IPS-NIHi11 (cell line): ENCODE measurements at regions not wholly inside any gene's neighbourhood (a gene's known extent, or its start where the extent isn't known, plus 50 kb on each side); places are given as distances from the start of the nearest gene placed in this dataset.

Experiments used
- DNase-seq: peaks from one replicate; pipeline ENCODE4 v3.0.0; 2012; ENCODE audit warnings: mixed read lengths, low spot score

DNA sequence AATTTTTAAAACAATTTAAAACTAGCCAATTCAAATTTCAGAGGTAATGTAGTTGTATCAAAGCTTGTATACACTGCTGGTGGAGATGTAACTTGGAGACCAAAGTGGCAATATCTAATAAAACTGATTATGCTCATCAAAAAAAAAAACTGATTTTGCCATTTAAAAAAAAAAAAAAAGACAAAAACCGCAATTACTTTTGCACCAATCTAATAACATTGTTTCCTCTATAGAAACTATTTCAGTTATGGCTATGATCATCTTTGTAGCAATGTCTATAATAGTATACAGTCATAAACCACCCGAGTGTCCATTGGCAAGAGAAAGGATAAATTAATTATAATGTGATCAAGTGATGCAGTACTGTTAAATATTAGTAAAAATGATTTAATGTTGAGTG, 149.3 kb upstream of the SEMA6D start:
- no peak for DNase-seq

DNA sequence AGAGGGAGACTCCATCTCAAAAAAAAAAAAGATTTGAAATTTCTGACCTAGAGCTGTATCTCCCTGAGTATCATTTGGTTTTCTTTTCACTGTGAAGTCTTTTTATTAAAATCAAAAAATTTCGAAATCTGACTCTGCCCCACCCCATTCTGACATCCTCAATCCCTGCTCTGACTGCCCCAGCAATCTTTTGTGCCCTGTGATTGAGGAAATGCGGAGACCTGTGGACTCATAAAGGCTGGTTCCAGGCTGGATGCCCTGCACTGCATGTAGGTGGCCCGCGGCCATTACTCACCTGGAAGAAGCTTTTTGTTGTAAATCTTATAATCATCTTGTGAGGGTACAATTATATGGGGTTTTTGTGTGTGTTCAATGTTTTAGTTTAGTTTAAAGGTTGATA, 147.3 kb upstream of the SEMA6D start:
- DNase-seq: peak; percentile 19

DNA sequence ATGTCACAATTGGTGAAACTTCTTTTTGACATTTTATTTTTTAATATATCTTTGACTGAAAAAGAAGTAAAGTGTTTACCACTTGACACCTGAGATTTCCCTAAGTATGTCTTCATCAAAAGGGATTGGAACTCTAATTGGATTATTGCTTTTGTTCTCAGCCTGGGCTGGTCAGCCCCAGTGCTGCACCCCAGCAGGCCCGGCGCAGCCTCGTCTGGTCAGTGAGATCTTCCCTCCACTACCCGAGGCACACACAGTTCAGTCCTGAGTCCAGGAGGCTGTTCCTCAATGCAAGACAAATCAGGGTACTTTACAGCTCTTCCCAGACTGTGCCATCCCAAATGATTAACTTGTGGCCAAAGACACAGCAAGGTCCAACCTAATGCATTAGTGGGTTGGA, 146.9 kb upstream of the SEMA6D start:
- DNase-seq: no peak

DNA sequence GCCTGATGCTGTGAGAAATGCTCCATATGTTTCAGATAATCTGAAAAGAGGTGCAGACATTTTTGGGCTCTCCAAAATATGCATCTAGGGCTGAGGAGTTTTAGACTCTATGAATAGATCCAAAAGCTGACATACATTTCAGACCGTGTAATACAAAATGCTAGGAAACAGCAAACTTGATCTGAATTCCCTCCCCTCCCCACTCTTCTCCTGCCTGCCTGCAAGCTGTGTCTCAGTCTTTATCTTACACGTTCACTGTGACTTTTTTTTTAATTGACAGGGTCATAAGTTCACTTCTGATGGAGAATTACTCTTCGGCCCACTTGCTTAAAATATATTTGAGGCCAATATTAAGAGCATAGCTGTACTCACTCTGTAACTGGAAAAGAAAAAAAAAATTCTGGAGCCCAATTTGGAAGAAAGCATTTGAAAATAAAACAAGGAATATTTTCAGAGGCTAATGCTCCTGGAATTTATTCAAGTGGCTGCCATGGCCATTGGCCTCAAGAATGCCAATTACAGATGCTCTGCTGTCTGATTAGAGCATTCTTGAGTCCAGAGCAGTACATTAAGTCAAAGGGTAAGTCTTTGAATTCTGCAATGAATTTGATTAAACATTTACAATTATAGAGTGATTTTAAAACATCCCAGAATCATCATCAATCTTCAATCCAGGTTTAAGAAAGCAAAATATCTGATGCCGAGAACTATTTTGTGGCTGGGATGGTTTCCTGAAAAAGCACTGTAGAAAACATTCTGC, 146.2 kb upstream of the SEMA6D start:
- DNase-seq: no peak

DNA sequence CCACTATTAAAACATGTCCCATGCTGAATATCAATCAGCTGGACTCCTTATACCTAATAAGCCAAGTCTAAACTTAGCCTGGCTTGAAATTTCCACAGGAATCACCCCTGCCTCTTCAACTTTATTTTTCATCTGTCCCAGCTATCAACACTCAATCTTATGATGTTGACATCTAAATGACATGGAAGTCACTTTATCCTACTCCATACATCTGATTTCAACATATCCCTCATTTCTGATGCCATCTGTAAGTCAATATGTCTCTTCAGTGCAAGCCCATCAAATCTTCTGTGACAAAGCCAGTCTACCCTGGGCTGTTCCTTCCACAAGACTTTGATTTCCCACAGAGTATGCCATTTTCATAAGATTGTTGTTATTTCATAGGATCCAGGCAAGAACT, 143.6 kb upstream of the SEMA6D start:
- no peak for DNase-seq

DNA sequence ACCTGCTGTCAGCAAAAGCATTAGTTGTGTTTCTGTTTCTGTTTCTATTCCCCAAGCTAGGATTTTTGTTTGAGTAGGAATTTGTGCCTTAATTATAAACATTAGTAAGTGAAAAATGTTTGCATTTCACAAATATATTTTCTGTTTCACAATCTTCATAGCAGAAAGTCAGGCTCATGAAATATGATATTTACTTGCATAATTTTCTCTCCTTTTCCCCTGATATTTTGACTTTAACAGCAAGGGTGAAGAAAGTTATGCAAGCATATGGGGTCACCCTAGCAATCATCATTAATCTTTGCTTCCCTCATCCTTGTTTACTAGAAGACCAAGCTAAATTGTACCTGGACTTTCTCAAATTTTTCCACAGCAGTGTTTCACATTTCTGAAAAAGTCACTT, 140.3 kb upstream of the SEMA6D start:
- no peak for DNase-seq

DNA sequence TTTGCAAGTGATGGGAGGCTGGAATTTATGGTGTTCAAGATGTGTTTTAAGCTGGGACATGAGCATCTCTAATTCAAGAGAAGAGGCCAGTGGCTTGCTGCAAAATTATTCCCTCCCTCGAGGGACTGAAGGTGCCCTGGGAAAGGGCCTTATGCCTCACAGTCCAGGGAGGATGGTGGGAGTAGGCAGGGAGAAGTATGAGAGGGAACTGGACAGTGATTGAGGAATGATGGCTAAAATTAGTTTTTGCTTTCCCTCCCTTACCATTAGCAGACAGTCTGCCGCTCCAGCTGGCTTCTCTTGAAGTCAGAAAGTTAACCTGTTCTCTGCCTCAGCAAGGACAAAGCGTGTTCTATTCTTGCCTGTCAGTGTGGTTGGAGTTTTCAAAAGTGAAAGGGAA, 139.8 kb upstream of the SEMA6D start:
- DNase-seq: no peak

DNA sequence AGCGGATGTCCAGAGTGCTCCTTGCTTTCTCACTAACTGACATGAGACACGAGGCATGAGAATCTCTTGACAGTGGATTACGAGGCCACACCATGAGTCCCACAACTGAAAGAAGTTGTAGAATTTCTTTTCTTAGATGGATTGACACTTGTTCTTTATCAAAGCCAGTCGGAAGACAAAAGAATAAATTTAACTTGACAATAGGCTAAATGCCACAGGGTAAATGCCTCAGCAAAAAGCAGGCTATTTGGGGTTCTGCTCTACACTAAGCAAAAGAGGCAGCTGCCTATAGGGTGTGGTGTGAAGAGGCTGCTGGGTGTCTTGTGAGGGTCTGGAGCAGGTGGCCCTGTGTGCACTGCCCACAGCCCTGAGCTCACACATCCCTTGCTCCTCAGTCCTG, 135.1 kb upstream of the SEMA6D start:
- DNase-seq: no peak

DNA sequence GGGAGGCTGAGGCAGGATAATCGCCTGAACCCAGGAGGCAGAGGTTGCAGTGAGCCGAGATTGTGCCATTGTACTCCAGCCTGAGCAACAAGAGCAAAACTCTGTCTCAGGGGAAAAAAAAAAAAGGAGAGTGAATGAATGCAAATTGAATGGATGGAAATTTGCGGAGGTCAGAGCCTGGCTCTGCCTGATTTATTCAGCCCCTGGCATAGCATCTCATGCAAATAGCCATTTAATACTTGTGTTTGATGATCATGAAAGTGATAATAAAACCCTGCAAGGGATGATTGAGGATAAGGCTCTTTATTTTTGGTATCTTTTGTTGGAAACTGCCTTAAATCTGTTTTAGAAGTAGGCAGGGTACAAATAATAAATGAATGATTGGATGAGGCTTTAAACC, 133.0 kb upstream of the SEMA6D start:
- DNase-seq: no peak

DNA sequence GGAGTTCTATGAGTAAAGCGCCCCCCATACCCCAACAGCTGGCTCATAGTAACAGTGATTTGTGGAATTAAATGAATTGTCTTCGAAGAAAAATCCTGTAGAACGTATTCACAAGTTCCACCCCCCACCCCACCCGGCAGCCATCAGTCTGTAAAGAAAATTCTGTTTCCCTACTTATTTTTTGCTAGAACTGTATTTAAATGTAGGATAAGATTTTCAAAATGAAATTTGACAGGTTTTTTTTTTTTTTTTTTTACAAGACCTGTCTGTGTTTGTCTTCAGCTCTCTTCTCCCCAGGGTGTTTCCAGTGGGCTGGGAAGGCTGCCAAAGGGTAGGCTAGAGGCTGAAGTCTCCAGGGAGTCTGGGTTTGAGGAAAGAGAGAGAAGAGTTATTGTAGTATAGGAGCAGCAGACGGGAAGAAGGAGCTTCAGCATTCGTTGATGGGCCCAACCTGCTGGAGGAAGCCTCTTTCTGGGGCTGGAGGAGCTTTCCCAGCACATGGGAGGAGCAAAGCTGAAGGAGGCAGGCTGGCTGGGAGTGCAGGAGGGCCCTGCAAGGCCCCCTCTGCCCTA, 130.6 kb upstream of the SEMA6D start:
- no peak for DNase-seq

DNA sequence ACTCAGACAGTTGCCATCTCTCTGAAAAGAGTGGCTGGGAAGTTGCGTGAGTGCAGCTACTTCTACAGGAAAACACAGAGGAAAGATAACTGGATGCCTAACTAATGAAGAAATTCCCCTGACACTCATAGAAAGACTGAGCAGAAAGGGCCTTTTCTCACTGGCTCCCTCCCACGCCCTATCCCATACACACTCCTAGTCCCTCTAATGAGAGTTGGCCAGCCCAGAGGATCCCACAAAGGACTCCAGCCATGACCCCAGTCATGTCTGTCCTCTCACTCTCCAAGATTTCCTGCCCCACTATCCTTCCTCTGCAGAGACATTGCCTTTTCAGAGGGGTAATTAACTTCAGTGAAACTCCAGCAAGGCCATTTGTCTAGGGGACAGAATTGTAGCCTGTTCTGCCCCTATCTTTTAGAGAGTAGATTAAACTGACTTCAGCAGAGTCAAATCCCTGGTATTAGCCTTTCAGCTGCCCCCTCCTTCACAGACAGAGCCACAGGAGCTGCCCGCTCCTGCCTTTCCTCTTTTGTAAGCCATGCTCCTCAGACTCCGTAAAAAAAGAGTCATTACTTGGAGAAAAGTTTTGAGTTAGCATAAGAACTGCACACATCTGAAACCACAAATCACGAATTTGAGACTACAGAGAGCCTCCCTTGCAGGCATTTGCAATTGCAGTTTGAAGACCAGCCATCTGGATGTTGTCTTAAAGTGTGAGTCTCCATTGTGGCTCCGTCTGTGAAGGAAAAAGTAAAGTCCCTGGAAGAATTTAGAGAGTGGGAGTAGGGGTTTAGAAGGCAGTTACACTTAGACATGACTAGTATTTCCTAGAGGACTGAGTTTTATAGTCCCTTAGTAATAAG, 129.1 kb upstream of the SEMA6D start:
- DNase-seq: no peak

DNA sequence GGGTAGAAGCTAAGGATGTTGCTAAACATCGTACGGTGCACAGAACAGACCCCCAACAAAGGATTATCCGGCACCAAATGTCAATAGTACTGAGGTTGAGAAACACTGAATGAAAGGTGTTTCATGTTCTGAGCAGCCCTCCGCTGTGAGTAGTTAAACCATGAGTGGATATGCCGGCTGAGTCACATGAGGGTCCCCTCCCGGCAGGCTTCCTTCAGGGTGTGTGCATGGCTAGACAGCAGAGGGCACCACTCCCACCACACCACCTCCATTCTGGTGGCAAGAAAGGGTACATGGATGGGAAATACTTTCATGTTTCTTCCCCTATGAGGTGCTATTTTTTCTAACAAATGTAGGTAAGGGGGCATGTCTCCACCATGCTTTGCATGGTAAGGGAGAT, 128.3 kb upstream of the SEMA6D start:
- no peak for DNase-seq

DNA sequence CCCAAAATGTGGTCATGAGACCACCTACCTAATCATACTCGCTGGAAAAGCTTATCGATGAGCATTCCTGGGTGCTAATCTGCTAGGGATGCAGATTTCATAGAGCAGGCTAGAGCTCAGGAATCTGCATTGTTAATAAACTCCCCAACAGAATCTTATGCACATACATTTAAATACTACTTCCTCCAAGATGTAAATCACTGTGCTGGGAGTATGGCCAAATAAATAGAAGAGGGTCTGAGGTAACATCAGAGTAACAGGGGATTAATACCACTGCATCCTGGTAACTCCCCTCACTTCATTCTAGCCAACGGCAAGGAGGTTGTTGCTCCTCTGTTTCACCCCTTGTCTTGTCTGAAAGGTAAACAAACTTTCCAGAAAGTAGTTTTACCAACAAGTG, 118.3 kb upstream of the SEMA6D start:
- DNase-seq: no peak

DNA sequence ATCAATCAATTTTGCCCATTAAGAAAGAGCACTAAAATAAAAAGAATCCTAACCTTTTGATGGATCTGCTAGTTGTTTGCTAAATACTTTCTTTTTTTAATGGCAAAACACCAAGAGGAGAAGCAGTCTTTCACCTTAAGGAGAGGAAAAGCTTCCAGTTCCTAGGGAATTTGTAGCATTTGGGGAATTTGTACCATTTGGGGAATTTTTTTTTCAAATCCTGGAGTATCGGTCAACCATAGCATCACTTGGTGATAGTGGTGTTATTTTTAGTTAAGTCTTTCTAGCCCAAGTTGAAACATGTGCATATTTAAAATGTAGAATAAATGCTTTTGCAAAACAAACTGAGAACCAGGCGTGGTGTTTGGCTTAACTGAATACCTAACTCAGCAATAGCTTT, 117.5 kb upstream of the SEMA6D start:
- no peak for DNase-seq

DNA sequence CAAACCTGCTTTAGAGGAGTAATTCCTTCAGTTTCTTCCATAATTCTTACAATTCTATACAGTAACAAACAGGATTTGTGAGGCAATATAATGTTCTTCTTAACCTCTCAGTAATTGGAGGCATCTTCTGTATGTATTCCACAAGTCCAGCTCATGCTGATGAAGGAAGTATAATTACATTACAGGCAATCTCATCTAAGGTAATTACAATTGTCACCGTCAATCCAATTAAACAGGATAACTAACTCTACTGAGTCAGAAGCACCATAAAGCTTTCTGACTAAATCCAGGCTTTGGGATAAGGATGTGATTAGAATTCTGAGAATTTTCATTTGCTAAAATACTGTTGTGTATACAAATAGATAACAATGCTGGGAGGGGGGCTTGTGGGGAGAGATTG, 115.2 kb upstream of the SEMA6D start:
- DNase-seq: no peak

DNA sequence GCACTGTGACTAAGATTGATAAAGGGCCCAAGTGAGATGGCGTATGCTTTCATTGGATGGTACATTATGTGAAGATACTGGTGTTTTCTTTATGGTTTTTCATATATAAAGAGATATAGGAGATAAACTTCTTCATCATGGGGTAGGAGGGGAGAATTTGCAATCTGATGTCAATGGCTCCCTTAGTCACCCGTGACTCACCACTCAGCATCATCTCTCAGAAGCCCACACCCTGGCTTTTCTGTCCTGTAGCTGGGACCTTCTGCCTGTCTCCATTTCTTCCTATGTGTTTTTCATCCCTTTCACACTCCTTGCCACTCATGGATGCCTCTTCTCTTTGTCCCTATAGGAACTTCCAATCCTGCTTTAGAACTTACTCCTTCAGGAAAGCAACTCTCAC, 114.3 kb upstream of the SEMA6D start:
- no peak for DNase-seq

DNA sequence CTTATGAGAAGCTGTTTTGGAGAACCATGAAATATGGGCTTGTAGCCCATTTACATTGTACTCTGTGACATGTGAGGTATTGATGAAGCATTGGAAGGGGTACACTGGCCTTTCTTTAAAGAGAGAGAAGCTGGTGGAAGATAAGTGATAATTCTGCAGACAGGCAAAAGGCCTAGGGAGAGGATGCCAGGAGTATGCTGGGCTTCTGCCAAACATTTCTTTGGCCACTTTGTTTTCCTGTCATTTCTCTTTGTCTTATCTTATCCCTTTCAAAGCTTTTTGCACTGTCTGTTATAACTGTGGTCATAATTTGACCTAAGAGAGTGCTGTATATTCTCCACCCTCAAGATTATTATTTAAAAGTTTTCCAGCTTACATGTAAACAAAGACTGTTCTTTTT, 109.6 kb upstream of the SEMA6D start:
- DNase-seq: no peak

DNA sequence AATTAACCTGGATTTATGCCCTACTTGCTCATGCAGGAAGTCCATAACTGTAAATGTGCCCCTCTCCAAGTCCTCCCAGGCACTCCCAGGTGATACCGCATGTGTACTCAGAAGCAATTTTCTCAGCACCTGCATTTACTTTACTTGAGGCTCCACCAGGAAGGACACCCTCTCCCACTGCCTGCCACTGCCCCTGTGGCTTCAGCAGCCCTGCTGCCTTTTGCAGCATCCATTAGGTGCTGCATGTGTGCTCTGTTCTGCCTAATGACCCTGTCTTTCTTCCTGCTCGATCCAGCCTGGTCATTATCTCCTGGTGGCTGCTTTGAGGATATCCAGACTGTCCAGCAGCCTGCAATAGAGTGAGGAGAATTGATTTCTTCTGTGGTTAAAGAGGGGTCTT, 107.6 kb upstream of the SEMA6D start:
- no peak for DNase-seq

DNA sequence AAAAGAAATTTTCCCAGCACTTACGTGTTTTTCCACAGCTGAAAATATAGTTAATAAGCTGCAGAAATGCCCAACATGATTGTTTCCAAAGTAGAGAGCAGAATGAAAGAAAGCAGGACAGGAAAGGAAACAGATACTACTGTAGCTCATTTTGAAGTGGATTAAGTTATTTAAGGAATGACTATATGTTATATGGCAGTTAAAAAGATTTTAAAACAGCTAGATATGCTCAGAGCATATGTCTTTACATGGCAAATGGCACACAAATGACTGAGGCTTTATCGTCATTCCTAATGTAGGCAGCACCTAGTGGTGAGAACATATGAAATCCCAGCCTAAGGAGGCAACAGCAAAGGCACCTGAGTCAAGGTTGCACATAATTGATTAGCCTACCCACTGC, 106.6 kb upstream of the SEMA6D start:
- DNase-seq: no peak

DNA sequence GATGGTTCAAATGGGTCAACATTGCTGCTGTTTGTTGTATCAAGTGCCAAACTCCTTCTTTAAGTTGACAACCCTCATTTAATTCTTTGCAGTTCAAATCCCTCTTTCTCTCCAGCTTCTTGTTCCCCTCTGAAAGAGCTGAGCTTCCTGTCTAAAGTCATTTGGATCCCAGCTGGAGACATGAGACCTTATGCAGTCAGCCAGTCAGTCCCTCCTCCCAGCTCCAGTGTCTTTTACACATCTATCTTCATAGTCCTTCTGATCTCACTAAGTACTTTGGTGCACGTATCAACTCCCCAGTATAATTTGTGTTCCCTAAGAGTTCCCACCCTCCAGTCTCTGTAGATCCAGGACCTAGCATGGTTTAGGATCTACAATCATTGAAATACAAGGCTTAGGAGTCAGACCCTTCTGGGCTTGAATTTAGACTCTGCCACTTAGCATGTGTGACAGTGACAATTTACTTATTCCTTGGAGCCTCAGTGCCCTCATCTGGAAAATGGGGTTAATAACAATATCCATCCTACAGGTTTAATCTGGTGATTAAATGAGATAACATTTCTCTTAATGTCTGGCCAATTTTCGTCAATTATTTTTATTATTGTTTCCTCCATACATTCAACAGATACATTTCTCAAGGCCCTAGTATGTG, 102.8 kb upstream of the SEMA6D start:
- no peak for DNase-seq

DNA sequence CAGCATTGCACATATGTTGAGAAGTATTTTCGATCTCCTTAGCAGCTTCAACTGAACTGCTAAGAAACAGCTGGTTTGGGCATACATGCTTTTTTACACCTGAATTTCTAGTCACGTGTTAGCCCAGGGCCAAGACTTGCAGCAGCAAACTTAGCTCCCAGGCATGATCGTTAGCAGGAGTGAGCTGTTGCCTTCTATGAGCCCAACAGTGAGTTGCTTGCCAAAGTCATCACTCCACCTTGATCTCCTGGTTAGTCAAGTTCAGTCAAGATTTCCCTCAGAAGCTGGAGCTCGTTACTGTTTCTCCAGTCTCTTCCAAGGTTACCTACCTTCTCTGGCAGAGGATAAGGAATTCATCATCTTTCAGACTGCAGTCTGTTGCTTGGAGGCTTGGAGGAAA, 100.4 kb upstream of the SEMA6D start:
- DNase-seq: no peak

DNA sequence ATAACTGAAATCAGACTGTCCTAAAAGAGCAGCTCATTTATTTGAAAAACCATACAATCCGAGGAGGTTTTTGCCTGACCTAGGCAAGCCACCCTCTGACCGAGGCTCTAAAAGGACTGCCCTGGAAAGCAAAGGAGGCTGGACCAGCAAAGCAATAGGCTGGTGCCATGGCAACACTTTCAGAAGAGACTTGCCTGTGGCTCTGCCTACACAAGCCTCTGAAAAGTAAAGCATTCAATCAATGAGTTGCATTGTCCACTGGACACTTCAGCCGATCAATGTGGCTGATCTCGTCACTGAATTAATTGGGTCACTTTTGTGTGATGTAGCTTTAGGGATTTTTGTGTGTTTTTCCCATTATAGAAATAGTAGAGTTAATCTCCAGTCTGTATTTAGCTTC, 99.1 kb upstream of the SEMA6D start:
- DNase-seq: no peak
